ENCODE measurements at regions not wholly inside any gene's neighbourhood (a gene's known extent, or its start where the extent isn't known, plus 50 kb on each side); places are given as distances from the start of the nearest gene placed in this dataset.

DNA sequence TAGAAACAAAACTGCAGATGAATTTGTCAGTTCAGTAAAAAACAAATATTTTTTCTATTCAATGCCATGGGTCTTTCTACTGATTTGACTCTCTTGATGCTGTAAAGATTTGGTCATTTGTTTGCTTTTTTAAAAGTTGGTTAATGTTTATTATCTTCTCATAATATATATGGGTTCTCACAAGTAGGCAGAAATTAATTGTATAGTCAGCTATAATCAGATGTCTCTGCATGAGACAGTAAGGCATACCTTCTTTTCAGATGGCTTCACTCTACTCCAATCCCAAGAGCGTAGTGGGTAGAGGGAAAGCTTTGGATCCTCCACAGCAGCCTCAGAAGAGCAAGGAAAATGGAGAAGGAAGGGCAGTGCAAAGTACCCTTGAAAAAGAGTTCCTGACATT, 1202.9 kb upstream of the CELF4 start:
- Histone ChIP-seq H3K4me3 (no peak overlapping the region), H3K9me3 (replicated peaks; ENCODE audit: control insufficient read depth, insufficient read depth, low read length) (no peaks in the 10 kb centered on the region; the same call in 2 of the 3 replicates), H3K27me3 (replicated peaks in 1 of 2; ENCODE audit: control insufficient read depth in 2 of 2, insufficient read depth in 2 of 2, low read length in 1 of 2) (no peaks in the 10 kb centered on the region), H4K20me1 (ENCODE audit: control insufficient read depth, insufficient read depth) (no peaks in the 10 kb centered on the region), H3K36me3 (ENCODE audit: control insufficient read depth in 2 of 2, insufficient read depth in 2 of 2, low read length in 1 of 2) (no peaks in the 10 kb centered on the region), H2AFZ (ENCODE audit: control insufficient read depth, low read depth, low read length) (no peak overlapping the region), H3K4me2 (ENCODE audit: control insufficient read depth, insufficient read depth) (no peak overlapping the region), H3K9ac (ENCODE audit: control insufficient read depth, insufficient read depth, low read length) (no peak overlapping the region), H3K27ac (ENCODE audit: control insufficient read depth, insufficient read depth) (no peak overlapping the region), H3K79me2 (ENCODE audit: control insufficient read depth, insufficient read depth, low read length) (no peaks in the 10 kb centered on the region), H3K4me1 (ENCODE audit: control insufficient read depth, insufficient read depth, low read length) (no peaks in the 10 kb centered on the region)
- ATAC-seq (no peak), DNase-seq (ENCODE audit: low read depth, low spot score) (no peak), FAIRE-seq (no peak)
- WGBS (ENCODE audit: insufficient coverage, insufficient replicate concordance, low lambda C conversion rate, missing lambda C conversion rate), result 0% methylated on average over 1 of the region's 1 CpG
- ChIA-PET SMC1A (ENCODE audit: uncharacterized antibody, unreplicated experiment) (no interaction called here), CTCF (no interaction called here), RAD21 (ENCODE audit: unreplicated experiment) (no interaction called here), POLR2A (no interaction called here)
- TF ChIP-seq SP1 (IDR thresholded peaks at IDR 0.05; ENCODE audit: low read depth, low read length), result no peak
- TF ChIP-seq RBBP5 (conservative IDR thresholded peaks at IDR 0.05), result no peak
- TF ChIP-seq IRF4 (IDR thresholded peaks at IDR 0.05; ENCODE audit: low read depth, low read length), result no peak
- TF ChIP-seq, protein P1, sequence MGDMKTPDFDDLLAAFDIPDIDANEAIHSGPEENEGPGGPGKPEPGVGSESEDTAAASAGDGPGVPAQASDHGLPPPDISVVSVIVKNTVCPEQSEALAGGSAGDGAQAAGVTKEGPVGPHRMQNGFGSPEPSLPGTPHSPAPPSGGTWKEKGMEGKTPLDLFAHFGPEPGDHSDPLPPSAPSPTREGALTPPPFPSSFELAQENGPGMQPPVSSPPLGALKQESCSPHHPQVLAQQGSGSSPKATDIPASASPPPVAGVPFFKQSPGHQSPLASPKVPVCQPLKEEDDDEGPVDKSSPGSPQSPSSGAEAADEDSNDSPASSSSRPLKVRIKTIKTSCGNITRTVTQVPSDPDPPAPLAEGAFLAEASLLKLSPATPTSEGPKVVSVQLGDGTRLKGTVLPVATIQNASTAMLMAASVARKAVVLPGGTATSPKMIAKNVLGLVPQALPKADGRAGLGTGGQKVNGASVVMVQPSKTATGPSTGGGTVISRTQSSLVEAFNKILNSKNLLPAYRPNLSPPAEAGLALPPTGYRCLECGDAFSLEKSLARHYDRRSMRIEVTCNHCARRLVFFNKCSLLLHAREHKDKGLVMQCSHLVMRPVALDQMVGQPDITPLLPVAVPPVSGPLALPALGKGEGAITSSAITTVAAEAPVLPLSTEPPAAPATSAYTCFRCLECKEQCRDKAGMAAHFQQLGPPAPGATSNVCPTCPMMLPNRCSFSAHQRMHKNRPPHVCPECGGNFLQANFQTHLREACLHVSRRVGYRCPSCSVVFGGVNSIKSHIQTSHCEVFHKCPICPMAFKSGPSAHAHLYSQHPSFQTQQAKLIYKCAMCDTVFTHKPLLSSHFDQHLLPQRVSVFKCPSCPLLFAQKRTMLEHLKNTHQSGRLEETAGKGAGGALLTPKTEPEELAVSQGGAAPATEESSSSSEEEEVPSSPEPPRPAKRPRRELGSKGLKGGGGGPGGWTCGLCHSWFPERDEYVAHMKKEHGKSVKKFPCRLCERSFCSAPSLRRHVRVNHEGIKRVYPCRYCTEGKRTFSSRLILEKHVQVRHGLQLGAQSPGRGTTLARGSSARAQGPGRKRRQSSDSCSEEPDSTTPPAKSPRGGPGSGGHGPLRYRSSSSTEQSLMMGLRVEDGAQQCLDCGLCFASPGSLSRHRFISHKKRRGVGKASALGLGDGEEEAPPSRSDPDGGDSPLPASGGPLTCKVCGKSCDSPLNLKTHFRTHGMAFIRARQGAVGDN (IDR thresholded peaks at IDR 0.05), result no peak
- intact Hi-C loops (cut with micrococcal nuclease; ENCODE audit: unreplicated experiment) (no loop called here), in situ Hi-C loops (cut with MboI) (no loop called here)
- BruUV-seq (replicated peaks), result no TSS peak

DNA sequence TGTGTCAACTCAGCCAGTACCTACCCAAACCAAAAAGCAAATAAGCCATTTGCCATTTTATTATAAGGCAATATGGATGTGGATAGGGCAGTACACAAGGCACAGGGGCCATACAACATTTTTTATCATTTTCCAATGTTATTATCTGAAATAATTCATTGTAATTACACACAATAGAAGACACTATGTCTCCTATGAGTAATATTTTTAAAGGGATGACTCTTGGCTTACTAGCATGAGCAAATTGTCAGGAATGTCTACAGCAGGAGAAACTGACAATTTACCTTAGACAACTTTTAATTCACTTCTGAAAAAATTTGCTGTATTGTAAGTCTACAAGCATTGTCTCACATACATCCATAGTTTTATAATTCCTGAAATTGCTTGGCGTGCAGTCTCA, 1193.9 kb upstream of the CELF4 start:
- Histone ChIP-seq H2AFZ (ENCODE audit: control insufficient read depth, low read depth, low read length) (no peak overlapping the region), H4K20me1 (ENCODE audit: control insufficient read depth, insufficient read depth) (no peaks in the 10 kb centered on the region), H3K4me2 (ENCODE audit: control insufficient read depth, insufficient read depth) (no peak overlapping the region), H3K4me3 (no peak overlapping the region), H3K9ac (ENCODE audit: control insufficient read depth, insufficient read depth, low read length) (no peak overlapping the region), H3K27ac (ENCODE audit: control insufficient read depth, insufficient read depth) (no peak overlapping the region), H3K27me3 (replicated peaks in 1 of 2; ENCODE audit: control insufficient read depth in 2 of 2, insufficient read depth in 2 of 2, low read length in 1 of 2) (no peaks in the 10 kb centered on the region), H3K4me1 (ENCODE audit: control insufficient read depth, insufficient read depth, low read length) (no peaks in the 10 kb centered on the region), H3K79me2 (ENCODE audit: control insufficient read depth, insufficient read depth, low read length) (no peaks in the 10 kb centered on the region), H3K9me3 (replicated peaks; ENCODE audit: control insufficient read depth, insufficient read depth, low read length) (no peaks in the 10 kb centered on the region), H3K36me3 (ENCODE audit: control insufficient read depth in 2 of 2, insufficient read depth in 2 of 2, low read length in 1 of 2) (no peaks in the 10 kb centered on the region)
- no TSS peak for BruUV-seq (replicated peaks)
- intact Hi-C loops (cut with micrococcal nuclease; ENCODE audit: unreplicated experiment) (no loop called here), in situ Hi-C loops (cut with MboI) (no loop called here)
- ChIA-PET CTCF (no interaction called here), POLR2A (no interaction called here), SMC1A (ENCODE audit: uncharacterized antibody, unreplicated experiment) (no interaction called here), RAD21 (ENCODE audit: unreplicated experiment) (no interaction called here)
- 100% methylated on average over 1 of the region's 1 CpG for WGBS (ENCODE audit: insufficient coverage, insufficient replicate concordance, low lambda C conversion rate, missing lambda C conversion rate)
- no peak for FAIRE-seq
- DNase-seq (ENCODE audit: low read depth, low spot score), result no peak
- ATAC-seq, result no peak
- TF ChIP-seq, protein P2, sequence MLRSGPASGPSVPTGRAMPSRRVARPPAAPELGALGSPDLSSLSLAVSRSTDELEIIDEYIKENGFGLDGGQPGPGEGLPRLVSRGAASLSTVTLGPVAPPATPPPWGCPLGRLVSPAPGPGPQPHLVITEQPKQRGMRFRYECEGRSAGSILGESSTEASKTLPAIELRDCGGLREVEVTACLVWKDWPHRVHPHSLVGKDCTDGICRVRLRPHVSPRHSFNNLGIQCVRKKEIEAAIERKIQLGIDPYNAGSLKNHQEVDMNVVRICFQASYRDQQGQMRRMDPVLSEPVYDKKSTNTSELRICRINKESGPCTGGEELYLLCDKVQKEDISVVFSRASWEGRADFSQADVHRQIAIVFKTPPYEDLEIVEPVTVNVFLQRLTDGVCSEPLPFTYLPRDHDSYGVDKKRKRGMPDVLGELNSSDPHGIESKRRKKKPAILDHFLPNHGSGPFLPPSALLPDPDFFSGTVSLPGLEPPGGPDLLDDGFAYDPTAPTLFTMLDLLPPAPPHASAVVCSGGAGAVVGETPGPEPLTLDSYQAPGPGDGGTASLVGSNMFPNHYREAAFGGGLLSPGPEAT (IDR thresholded peaks at IDR 0.05; ENCODE audit: low read depth), result no peak
- TF ChIP-seq, protein P3, sequence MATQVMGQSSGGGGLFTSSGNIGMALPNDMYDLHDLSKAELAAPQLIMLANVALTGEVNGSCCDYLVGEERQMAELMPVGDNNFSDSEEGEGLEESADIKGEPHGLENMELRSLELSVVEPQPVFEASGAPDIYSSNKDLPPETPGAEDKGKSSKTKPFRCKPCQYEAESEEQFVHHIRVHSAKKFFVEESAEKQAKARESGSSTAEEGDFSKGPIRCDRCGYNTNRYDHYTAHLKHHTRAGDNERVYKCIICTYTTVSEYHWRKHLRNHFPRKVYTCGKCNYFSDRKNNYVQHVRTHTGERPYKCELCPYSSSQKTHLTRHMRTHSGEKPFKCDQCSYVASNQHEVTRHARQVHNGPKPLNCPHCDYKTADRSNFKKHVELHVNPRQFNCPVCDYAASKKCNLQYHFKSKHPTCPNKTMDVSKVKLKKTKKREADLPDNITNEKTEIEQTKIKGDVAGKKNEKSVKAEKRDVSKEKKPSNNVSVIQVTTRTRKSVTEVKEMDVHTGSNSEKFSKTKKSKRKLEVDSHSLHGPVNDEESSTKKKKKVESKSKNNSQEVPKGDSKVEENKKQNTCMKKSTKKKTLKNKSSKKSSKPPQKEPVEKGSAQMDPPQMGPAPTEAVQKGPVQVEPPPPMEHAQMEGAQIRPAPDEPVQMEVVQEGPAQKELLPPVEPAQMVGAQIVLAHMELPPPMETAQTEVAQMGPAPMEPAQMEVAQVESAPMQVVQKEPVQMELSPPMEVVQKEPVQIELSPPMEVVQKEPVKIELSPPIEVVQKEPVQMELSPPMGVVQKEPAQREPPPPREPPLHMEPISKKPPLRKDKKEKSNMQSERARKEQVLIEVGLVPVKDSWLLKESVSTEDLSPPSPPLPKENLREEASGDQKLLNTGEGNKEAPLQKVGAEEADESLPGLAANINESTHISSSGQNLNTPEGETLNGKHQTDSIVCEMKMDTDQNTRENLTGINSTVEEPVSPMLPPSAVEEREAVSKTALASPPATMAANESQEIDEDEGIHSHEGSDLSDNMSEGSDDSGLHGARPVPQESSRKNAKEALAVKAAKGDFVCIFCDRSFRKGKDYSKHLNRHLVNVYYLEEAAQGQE (IDR thresholded peaks at IDR 0.05; ENCODE audit: low read depth, low read length), result no peak
- no peak for TF ChIP-seq ZNF24 (IDR thresholded peaks at IDR 0.05)
- no peak for TF ChIP-seq EP300 (IDR thresholded peaks at IDR 0.05; ENCODE audit: borderline replicate concordance in 1 of 2, control insufficient read depth in 1 of 2, low read depth in 2 of 2, low read length in 2 of 2)
- TF ChIP-seq POLR2A (IDR thresholded peaks at IDR 0.05; ENCODE audit: low read depth, low read length), result no peak
- no peak for TF ChIP-seq MYC (IDR thresholded peaks at IDR 0.05; ENCODE audit: insufficient read depth, insufficient read length, insufficient replicate concordance, low read length, severe bottlenecking)

Measured in GM12878 (cell line).